NCI-H510A treated with DMSO at 0.1 percent for 48 hours (cell line): ENCODE measurements at regions not wholly inside any gene's neighbourhood (a gene's known extent, or its start where the extent isn't known, plus 50 kb on each side); places are given as distances from the start of the nearest gene placed in this dataset.

Experiments
- DNase-seq: peaks from one replicate; lab custom pipeline; 2025; lab: John Stamatoyannopoulos, UW

- DNase-seq, result no peak
Observed at GRCh38 chr2:51085420-51086068, 53.6 kb upstream of the NRXN1 start.

- DNase-seq, result no peak
Observed at GRCh38 chr2:51084750-51085149, 52.8 kb upstream of the NRXN1 start.
